ENCODE measurements at regions not wholly inside any gene's neighbourhood (a gene's known extent, or its start where the extent isn't known, plus 50 kb on each side); places are given as distances from the start of the nearest gene placed in this dataset.

GRCh38 chr9:23537192-23538066 is 288.6 kb downstream of the ELAVL2 start:
- WGBS, 2 donors, result 17 to 22% methylated on average over 17 of the region's 17 CpGs
- Histone ChIP-seq H3K36me3 (no peaks in the 10 kb centered on the region), H3K27me3 (peaks cover 0 to 5% (median 0%) of the 10 kb centered on the region in 7 donors), H3K4me3 (peak overlapping the region in 7 of 10 donors; percentile 4 to 47 (median 40)), H3K4me1 (peaks cover 0 to 12% (median 4%) of the 10 kb centered on the region in 9 donors), H3K9me3 (no peaks in the 10 kb centered on the region), H3K27ac (peak overlapping the region in 1 of 10 donors; percentile 7)
- ATAC-seq, result peak in 2 of 8 donors; percentile 21 to 52
- DNase-seq, result no peak
- intact Hi-C loops (cut with DNase I), result no loop called here
- no peak for TF ChIP-seq CTCF (IDR thresholded peaks at IDR 0.05)

- WGBS, 2 donors, result 43 to 52% methylated on average over 12 of the region's 12 CpGs
- Histone ChIP-seq H3K27me3 (peaks cover 0 to 5% (median 0%) of the 10 kb centered on the region in 7 donors), H3K4me3 (peak overlapping the region in 7 of 10 donors; percentile 4 to 47 (median 40))
Observed at GRCh38 chr9:23538067-23538402, 288.0 kb downstream of the ELAVL2 start.

GRCh38 chr9:23538461-23539003 is 287.5 kb downstream of the ELAVL2 start:
- H3K36me3 ChIP-seq, result no peaks in the 10 kb centered on the region
- no peak overlapping the region for H3K4me3 ChIP-seq
- intact Hi-C loops (cut with DNase I), result no loop called here
- H3K9me3 ChIP-seq, result no peaks in the 10 kb centered on the region
- H3K4me1 ChIP-seq, result peaks cover 0 to 12% (median 4%) of the 10 kb centered on the region in 9 donors
- DNase-seq (no peak), ATAC-seq (no peak)
- H3K27ac ChIP-seq, result no peak overlapping the region
- no peak for TF ChIP-seq CTCF (IDR thresholded peaks at IDR 0.05)
- WGBS, 2 donors, result 59 to 62% methylated on average over 4 of the region's 4 CpGs
- H3K27me3 ChIP-seq, result peaks cover 0 to 5% (median 0%) of the 10 kb centered on the region in 7 donors

More at GRCh38 chr9:23538067-23538402, 288.0 kb downstream of the ELAVL2 start:
- TF ChIP-seq CTCF (IDR thresholded peaks at IDR 0.05), result no peak
- Histone ChIP-seq H3K4me1 (peaks cover 0 to 12% (median 4%) of the 10 kb centered on the region in 9 donors), H3K36me3 (no peaks in the 10 kb centered on the region), H3K9me3 (no peaks in the 10 kb centered on the region), H3K27ac (no peak overlapping the region)
- no peak for ATAC-seq
- intact Hi-C loops (cut with DNase I), result no loop called here
- DNase-seq, result no peak

GRCh38 chr9:23539311-23539710 is 286.7 kb downstream of the ELAVL2 start:
- no peaks in the 10 kb centered on the region for H3K9me3 ChIP-seq
- H3K27ac ChIP-seq, result no peak overlapping the region
- TF ChIP-seq CTCF (IDR thresholded peaks at IDR 0.05), result no peak
- WGBS, 2 donors, result 66 to 85% methylated on average over 1 of the region's 1 CpG
- no peak overlapping the region for H3K4me3 ChIP-seq
- intact Hi-C loops (cut with DNase I), result no loop called here
- ATAC-seq, result no peak
- H3K4me1 ChIP-seq, result peaks cover 0 to 12% (median 4%) of the 10 kb centered on the region in 9 donors
- H3K36me3 ChIP-seq, result no peaks in the 10 kb centered on the region
- H3K27me3 ChIP-seq, result peaks cover 0 to 5% (median 0%) of the 10 kb centered on the region in 7 donors
- DNase-seq, result no peak

Data from heart right ventricle (tissue), 16 donors.